Neural progenitor cell (in vitro differentiated cells): ENCODE measurements at regions not wholly inside any gene's neighbourhood (a gene's known extent, or its start where the extent isn't known, plus 50 kb on each side); places are given as distances from the start of the nearest gene placed in this dataset.

Experiments
- DNase-seq: peaks from one replicate; pipeline ENCODE4 v3.0.0-alpha.2; 2016; ENCODE audit warnings: low spot score
- H2AFZ ChIP-seq: fragments of 200-600 bp; sonication (generic); replicated peaks from 2 replicates; pipeline ENCODE4 v1.6.1; 2016; ENCODE audit warnings: antibody characterized with exemption
- H3F3A ChIP-seq: fragments of 200-600 bp; sonication (generic); 2 replicates; pipeline ENCODE4 v1.6.1; 2016; ENCODE audit warnings: antibody characterized with exemption, low read depth
- H3K27ac ChIP-seq: fragments of 200-600 bp; sonication (generic); 2 replicates; pipeline ENCODE4 v1.5.1; 2016; ENCODE audit warnings: mild to moderate bottlenecking
- H3K27me3 ChIP-seq: fragments of 200-600 bp; sonication (generic); 2 replicates; pipeline ENCODE4 v1.6.1; 2016; ENCODE audit warnings: mild to moderate bottlenecking, moderate library complexity
- H3K36me3 ChIP-seq: fragments of 200-600 bp; sonication (generic); 2 replicates; pipeline ENCODE4 v1.5.1; 2016
- H3K4me1 ChIP-seq: fragments of 200-600 bp; sonication (generic); 2 replicates; pipeline ENCODE4 v1.6.1; 2016; ENCODE audit warnings: mixed run types
- H3K4me2 ChIP-seq: fragments of 200-600 bp; sonication (generic); 2 replicates; pipeline ENCODE4 v1.6.1; 2016
- H3K4me3 ChIP-seq: fragments of 200-600 bp; sonication (generic); 2 replicates; pipeline ENCODE4 v1.5.1; 2016
- H3K79me2 ChIP-seq: fragments of 200-600 bp; sonication (generic); 2 replicates; pipeline ENCODE4 v1.6.1; 2016; ENCODE audit warnings: low read depth
- H3K9ac ChIP-seq: fragments of 200-600 bp; sonication (generic); 2 replicates; pipeline ENCODE4 v1.6.1; 2016
- H3K9me3 ChIP-seq: fragments of 200-600 bp; sonication (generic); 2 replicates; pipeline ENCODE4 v1.5.1; 2016; ENCODE audit warnings: low read depth
- H4K20me1 ChIP-seq: fragments of 200-600 bp; sonication (generic); 2 replicates; pipeline ENCODE4 v1.6.1; 2016; ENCODE audit warnings: low read depth
- H3K27ac Mint-ChIP-seq: 3 replicates; pipeline ENCODE4 v1.8.0; 2021; ENCODE audit warnings: mixed read lengths
- H3K27me3 Mint-ChIP-seq: 2 replicates; pipeline ENCODE4 v1.8.0; 2022; ENCODE audit warnings: low read depth, mild to moderate bottlenecking, inconsistent platforms, moderate library complexity, mixed read lengths; ENCODE audit not compliant: insufficient read depth
- H3K36me3 Mint-ChIP-seq: 3 replicates; pipeline ENCODE4 v1.8.0; 2021; ENCODE audit warnings: mixed read lengths
- H3K4me1 Mint-ChIP-seq: 3 replicates; pipeline ENCODE4 v1.8.0; 2021; ENCODE audit warnings: mixed read lengths
- H3K4me3 Mint-ChIP-seq: 3 replicates; pipeline ENCODE4 v1.8.0; 2021; ENCODE audit warnings: mild to moderate bottlenecking, moderate library complexity, mixed read lengths
- H3K9me3 Mint-ChIP-seq: 3 replicates; pipeline ENCODE4 v1.8.0; 2020; ENCODE audit warnings: mixed read lengths
- EZH2 ChIP-seq: fragments of 200-600 bp; sonication (generic); IDR thresholded peaks from 2 replicates; pipeline ENCODE4 v1.6.1; 2017; ENCODE audit warnings: antibody characterized with exemption, mild to moderate bottlenecking, moderate library complexity
- EZH2phosphoT487 ChIP-seq: fragments of 200-600 bp; sonication (generic); IDR thresholded peaks from 2 replicates; pipeline ENCODE4 v1.6.1; 2017; ENCODE audit warnings: antibody characterized with exemption
- TF ChIP-seq, protein P1 (sequence below): fragments of 200-600 bp; sonication (generic); IDR thresholded peaks from 2 replicates; pipeline ENCODE4 v1.5.1; 2017; ENCODE audit warnings: antibody characterized with exemption, mild to moderate bottlenecking

DNA sequence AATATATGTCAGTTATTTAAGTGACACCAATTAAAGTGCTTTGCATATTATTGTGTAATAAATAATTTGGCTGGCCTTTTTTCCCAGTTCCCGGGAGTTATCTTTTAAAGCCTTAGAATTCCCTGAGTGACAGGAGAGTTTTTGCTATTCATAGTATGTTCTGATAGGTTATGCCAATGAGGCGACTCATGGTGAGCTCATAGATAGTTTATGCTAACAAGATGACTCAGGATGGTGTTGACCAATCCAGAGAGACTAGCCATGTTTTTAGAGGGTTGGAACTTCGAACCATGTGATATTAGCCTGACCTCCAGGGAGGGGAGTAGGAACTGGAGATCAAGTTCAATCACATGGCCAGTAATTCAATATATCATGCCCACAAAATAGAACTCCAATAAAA, 310.8 kb downstream of the USP25 start:
- Mint-ChIP-seq H3K4me1 (no peaks in the 10 kb centered on the region), H3K9me3 (peaks cover 2% of the 10 kb centered on the region), H3K27me3 (peaks cover 2% of the 10 kb centered on the region), H3K36me3 (no peaks in the 10 kb centered on the region), H3K4me3 (no peak overlapping the region), H3K27ac (no peak overlapping the region)
- no peak overlapping the region for H3K27ac ChIP-seq
- H3K36me3 ChIP-seq: no peaks in the 10 kb centered on the region
- no peaks in the 10 kb centered on the region for H3K27me3 ChIP-seq
- H4K20me1 ChIP-seq: no peaks in the 10 kb centered on the region
- no peak overlapping the region for H2AFZ ChIP-seq
- DNase-seq: no peak
- H3K79me2 ChIP-seq: no peaks in the 10 kb centered on the region
- H3K4me3 ChIP-seq: no peak overlapping the region
- H3F3A ChIP-seq: no peaks in the 10 kb centered on the region
- TF ChIP-seq EZH2phosphoT487 (no peak), EZH2 (no peak)
- TF ChIP-seq, protein P1, sequence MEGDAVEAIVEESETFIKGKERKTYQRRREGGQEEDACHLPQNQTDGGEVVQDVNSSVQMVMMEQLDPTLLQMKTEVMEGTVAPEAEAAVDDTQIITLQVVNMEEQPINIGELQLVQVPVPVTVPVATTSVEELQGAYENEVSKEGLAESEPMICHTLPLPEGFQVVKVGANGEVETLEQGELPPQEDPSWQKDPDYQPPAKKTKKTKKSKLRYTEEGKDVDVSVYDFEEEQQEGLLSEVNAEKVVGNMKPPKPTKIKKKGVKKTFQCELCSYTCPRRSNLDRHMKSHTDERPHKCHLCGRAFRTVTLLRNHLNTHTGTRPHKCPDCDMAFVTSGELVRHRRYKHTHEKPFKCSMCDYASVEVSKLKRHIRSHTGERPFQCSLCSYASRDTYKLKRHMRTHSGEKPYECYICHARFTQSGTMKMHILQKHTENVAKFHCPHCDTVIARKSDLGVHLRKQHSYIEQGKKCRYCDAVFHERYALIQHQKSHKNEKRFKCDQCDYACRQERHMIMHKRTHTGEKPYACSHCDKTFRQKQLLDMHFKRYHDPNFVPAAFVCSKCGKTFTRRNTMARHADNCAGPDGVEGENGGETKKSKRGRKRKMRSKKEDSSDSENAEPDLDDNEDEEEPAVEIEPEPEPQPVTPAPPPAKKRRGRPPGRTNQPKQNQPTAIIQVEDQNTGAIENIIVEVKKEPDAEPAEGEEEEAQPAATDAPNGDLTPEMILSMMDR: no peak
- no peak overlapping the region for H3K4me2 ChIP-seq
- H3K9me3 ChIP-seq: no peaks in the 10 kb centered on the region
- no peak overlapping the region for H3K9ac ChIP-seq
- no peaks in the 10 kb centered on the region for H3K4me1 ChIP-seq

DNA sequence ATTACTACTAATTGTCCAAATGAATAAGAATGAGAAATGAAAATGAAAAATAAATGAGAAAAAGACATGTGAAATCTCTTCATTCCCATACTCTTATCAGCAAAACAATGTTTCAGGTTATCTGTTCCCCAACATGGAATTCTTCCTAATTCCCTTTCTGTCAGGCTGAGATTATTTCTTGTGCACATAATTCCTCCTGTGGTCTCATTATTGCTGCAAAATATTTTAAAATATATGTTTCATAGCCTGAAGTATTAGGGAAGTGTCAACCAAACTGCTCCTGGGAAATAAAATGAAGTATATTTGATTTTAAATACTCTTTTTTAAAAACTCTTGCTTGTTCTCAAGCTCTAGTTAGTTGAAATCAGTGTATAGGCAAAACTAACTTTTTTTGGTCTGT, 314.9 kb downstream of the USP25 start:
- Histone ChIP-seq H3K36me3 (no peaks in the 10 kb centered on the region), H3K9me3 (no peaks in the 10 kb centered on the region), H3K79me2 (no peaks in the 10 kb centered on the region), H3K4me1 (no peaks in the 10 kb centered on the region), H2AFZ (no peak overlapping the region), H3K4me3 (no peak overlapping the region), H3K27me3 (no peaks in the 10 kb centered on the region), H3K27ac (no peak overlapping the region), H3K9ac (no peak overlapping the region), H4K20me1 (no peaks in the 10 kb centered on the region), H3F3A (no peaks in the 10 kb centered on the region), H3K4me2 (no peak overlapping the region)
- Mint-ChIP-seq H3K4me3 (no peak overlapping the region), H3K27ac (no peak overlapping the region), H3K9me3 (peaks cover 6% of the 10 kb centered on the region), H3K27me3 (peaks cover 2% of the 10 kb centered on the region), H3K36me3 (no peaks in the 10 kb centered on the region), H3K4me1 (no peaks in the 10 kb centered on the region)
- TF ChIP-seq EZH2phosphoT487 (no peak), EZH2 (no peak)
- TF ChIP-seq, protein P1: no peak
- no peak for DNase-seq

DNA sequence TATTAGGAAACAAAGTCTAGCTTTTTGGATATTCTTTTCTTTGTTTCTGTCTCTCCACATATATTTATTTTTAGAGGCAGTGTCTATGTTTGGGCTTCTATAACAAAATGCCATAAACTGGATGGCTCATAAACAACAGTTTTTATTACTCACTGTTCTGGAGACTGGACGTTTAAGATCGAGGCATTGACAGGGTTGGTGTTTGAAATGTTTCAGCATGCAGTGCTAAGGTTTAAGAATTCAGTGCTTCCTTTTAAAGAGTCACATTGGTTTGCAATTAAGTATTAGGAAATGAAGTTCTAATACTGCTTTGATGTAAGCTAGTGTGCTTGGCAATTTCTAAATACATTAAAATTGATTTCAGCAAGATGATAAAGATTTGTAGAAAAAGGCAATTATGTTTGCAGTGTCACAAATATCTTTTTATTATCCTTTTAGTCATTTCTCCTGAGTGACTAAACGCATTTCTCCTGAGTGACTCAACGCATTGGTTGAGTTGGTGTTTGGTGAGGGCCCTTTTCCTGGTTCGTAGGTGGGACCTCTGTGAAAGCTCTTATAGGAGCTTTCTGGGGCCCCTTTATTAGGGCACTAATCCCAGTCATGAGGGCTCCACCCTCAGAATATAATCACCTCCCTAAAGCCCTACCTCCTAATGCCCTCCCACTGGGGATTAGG, 317.0 kb downstream of the USP25 start:
- Mint-ChIP-seq H3K27ac (no peak overlapping the region), H3K4me3 (no peak overlapping the region), H3K36me3 (no peaks in the 10 kb centered on the region), H3K4me1 (no peaks in the 10 kb centered on the region), H3K9me3 (peaks cover 4% of the 10 kb centered on the region), H3K27me3 (peaks cover 2% of the 10 kb centered on the region)
- H3K79me2 ChIP-seq: no peaks in the 10 kb centered on the region
- H3K4me2 ChIP-seq: no peak overlapping the region
- H3K27me3 ChIP-seq: no peaks in the 10 kb centered on the region
- no peaks in the 10 kb centered on the region for H3F3A ChIP-seq
- no peak overlapping the region for H3K4me3 ChIP-seq
- H3K9me3 ChIP-seq: no peaks in the 10 kb centered on the region
- H3K4me1 ChIP-seq: no peaks in the 10 kb centered on the region
- no peak for DNase-seq
- H3K36me3 ChIP-seq: no peaks in the 10 kb centered on the region
- no peak overlapping the region for H2AFZ ChIP-seq
- no peak overlapping the region for H3K9ac ChIP-seq
- TF ChIP-seq EZH2phosphoT487 (no peak), EZH2 (no peak)
- TF ChIP-seq, protein P1: no peak
- no peaks in the 10 kb centered on the region for H4K20me1 ChIP-seq
- H3K27ac ChIP-seq: no peak overlapping the region
